HG02973 (cell line): ENCODE measurements at regions not wholly inside any gene's neighbourhood (a gene's known extent, or its start where the extent isn't known, plus 50 kb on each side); places are given as distances from the start of the nearest gene placed in this dataset.
"Not testable (repeated sequence)": the region's sequence is repeated elsewhere in the genome, so short reads cannot be mapped to it uniquely, and the experiment has no call there.

Experiments used
- ATAC-seq: cut with Tn5 transposase; IDR thresholded peaks from one replicate; pipeline ENCODE4 v1.9.1; 2021; ENCODE audit warnings: moderate library complexity; ENCODE audit not compliant: unreplicated experiment

- no peak for ATAC-seq
Observed at GRCh38 chr6:6995328-6995727, 112.4 kb upstream of the RREB1 start.

- ATAC-seq = no peak
Observed at GRCh38 chr6:6996124-6996523, 111.6 kb upstream of the RREB1 start.

- no peak for ATAC-seq
Observed at GRCh38 chr6:6997263-6998193, 110.2 kb upstream of the RREB1 start.

GRCh38 chr6:6998194-6998569 is 109.6 kb upstream of the RREB1 start:
- no peak for ATAC-seq

- no peak for ATAC-seq
Observed at GRCh38 chr6:7000825-7001777, 106.7 kb upstream of the RREB1 start.

- no peak for ATAC-seq
Observed at GRCh38 chr6:7003041-7003440, 104.7 kb upstream of the RREB1 start.

GRCh38 chr6:7004581-7005297 is 103.0 kb upstream of the RREB1 start:
- no peak for ATAC-seq

GRCh38 chr6:7006515-7007191 is 101.1 kb upstream of the RREB1 start:
- ATAC-seq = no peak

- ATAC-seq = no peak
Observed at GRCh38 chr6:7008451-7008988, 99.2 kb upstream of the RREB1 start.

- ATAC-seq = no peak
Observed at GRCh38 chr6:7016226-7016625, 91.5 kb upstream of the RREB1 start.

- no peak for ATAC-seq
Observed at GRCh38 chr6:7021301-7021700, 86.5 kb upstream of the RREB1 start.

- ATAC-seq = no peak
Observed at GRCh38 chr6:7025861-7026260, 81.9 kb upstream of the RREB1 start.

GRCh38 chr6:7028963-7029362 is 78.8 kb upstream of the RREB1 start:
- ATAC-seq = not testable (repeated sequence)

- ATAC-seq = not testable (repeated sequence)
Observed at GRCh38 chr6:7030968-7031367, 76.8 kb upstream of the RREB1 start.

- no peak for ATAC-seq
Observed at GRCh38 chr6:7033202-7033601, 74.6 kb upstream of the RREB1 start.

GRCh38 chr6:7034055-7034454 is 73.7 kb upstream of the RREB1 start:
- no peak for ATAC-seq

GRCh38 chr6:7035837-7036249 is 71.9 kb upstream of the RREB1 start:
- ATAC-seq = no peak

- ATAC-seq = no peak
Observed at GRCh38 chr6:7041511-7042026, 66.2 kb upstream of the RREB1 start.

GRCh38 chr6:7042056-7042653 is 65.6 kb upstream of the RREB1 start:
- no peak for ATAC-seq
